ENCODE measurements at regions not wholly inside any gene's neighbourhood (a gene's known extent, or its start where the extent isn't known, plus 50 kb on each side); places are given as distances from the start of the nearest gene placed in this dataset.

GRCh38 chr11:129266536-129266935, 74.4 kb upstream of the ARHGAP32 start:
- H3K27ac ChIP-seq (ENCODE audit: low read depth, low read length, severe bottlenecking) = no peak overlapping the region
- WGBS, 2 experiments (ENCODE audit: insufficient coverage in 2 of 2) = 75 to 83% methylated on average over 1 to 2 of the region's 2 CpGs
- H3K4me1 ChIP-seq (ENCODE audit: control insufficient read depth, insufficient read depth, low read length, poor library complexity, severe bottlenecking) = peaks cover 2% of the 10 kb centered on the region
- H3K36me3 ChIP-seq (ENCODE audit: control insufficient read depth, insufficient read depth, low read length) = peaks cover 13% of the 10 kb centered on the region
- H3K4me3 ChIP-seq (ENCODE audit: extremely low read depth, insufficient read depth, low read length, poor library complexity, severe bottlenecking) = no peak overlapping the region
- no peaks in the 10 kb centered on the region for H3K9me3 ChIP-seq (ENCODE audit: control insufficient read depth, low read length)

DNA sequence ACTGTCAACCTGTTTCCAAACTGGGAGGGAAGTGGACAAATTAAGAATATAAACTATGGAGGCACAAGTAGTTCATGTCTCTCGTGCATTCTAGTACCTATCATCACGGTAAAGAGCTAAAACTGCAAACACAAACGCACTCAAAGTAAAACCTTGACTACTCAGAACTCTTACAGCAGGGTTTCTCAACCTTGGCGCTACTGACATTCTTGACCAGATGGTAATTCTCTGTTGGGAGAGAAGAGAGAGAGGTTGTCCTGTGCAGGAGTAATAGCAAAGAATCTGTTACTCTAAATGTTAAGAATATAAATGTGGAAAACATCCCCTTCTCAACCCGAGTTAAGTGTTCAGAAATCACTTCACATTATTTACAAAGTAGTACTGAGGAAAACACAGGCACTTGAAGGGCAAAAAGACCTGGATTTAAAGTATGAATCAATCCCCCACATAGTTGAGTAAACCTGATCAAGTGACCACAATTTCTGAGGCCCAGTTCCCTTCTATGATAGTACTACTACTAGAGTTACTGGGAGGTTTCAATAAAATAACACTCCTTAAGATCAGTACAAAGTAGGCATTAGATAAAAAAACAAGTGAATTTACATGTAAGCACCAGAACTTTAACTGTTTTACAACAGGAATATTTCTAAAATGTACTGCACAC, 73.1 kb upstream of the ARHGAP32 start:
- WGBS, 2 experiments (ENCODE audit: insufficient coverage in 2 of 2) = 90% methylated on average over 2 of the region's 5 CpGs; no CpG with 5 or more reads in 1 of the 2 experiments
- Histone ChIP-seq H3K36me3 (ENCODE audit: control insufficient read depth, insufficient read depth, low read length) (peaks cover 13% of the 10 kb centered on the region), H3K27ac (ENCODE audit: low read depth, low read length, severe bottlenecking) (no peak overlapping the region), H3K4me3 (ENCODE audit: extremely low read depth, insufficient read depth, low read length, poor library complexity, severe bottlenecking) (no peak overlapping the region), H3K4me1 (ENCODE audit: control insufficient read depth, insufficient read depth, low read length, poor library complexity, severe bottlenecking) (peaks cover 13% of the 10 kb centered on the region), H3K9me3 (ENCODE audit: control insufficient read depth, low read length) (no peaks in the 10 kb centered on the region)

- Histone ChIP-seq H3K36me3 (ENCODE audit: control insufficient read depth, insufficient read depth, low read length) (peaks cover 10% of the 10 kb centered on the region), H3K27ac (ENCODE audit: low read depth, low read length, severe bottlenecking) (no peak overlapping the region), H3K4me3 (ENCODE audit: extremely low read depth, insufficient read depth, low read length, poor library complexity, severe bottlenecking) (no peak overlapping the region), H3K9me3 (ENCODE audit: control insufficient read depth, low read length) (no peaks in the 10 kb centered on the region), H3K4me1 (ENCODE audit: control insufficient read depth, insufficient read depth, low read length, poor library complexity, severe bottlenecking) (peaks cover 18% of the 10 kb centered on the region)
- WGBS, 2 experiments (ENCODE audit: insufficient coverage in 2 of 2) = no CpG with 5 or more reads among the region's 2 CpGs
These were observed 72.0 kb upstream of the ARHGAP32 start for GRCh38 chr11:129264114-129264513.

DNA sequence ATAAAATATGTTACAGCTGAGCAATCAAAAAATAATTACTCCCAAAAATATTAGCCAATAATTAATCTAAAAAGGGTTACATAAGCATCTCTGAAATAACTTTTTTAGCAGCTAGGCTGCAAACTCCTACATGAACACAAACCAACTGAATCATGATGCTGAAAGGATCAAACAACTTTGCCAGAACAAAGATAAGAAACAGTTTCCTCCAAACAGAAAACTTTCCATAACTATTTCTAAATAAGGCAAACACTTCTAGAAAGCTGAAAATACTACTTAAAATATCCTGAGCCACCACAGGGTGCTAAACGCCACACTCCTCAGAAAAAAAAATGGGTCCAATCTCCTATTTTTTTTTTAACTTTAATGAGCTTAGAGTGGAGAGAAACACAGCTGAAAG, 68.6 kb upstream of the ARHGAP32 start:
- Histone ChIP-seq H3K36me3 (ENCODE audit: control insufficient read depth, insufficient read depth, low read length) (peaks cover 5% of the 10 kb centered on the region), H3K4me3 (ENCODE audit: extremely low read depth, insufficient read depth, low read length, poor library complexity, severe bottlenecking) (no peak overlapping the region), H3K27ac (ENCODE audit: low read depth, low read length, severe bottlenecking) (peak overlapping the region; percentile 68), H3K4me1 (ENCODE audit: control insufficient read depth, insufficient read depth, low read length, poor library complexity, severe bottlenecking) (peaks cover 18% of the 10 kb centered on the region), H3K9me3 (ENCODE audit: control insufficient read depth, low read length) (no peaks in the 10 kb centered on the region)
- no CpG with 5 or more reads among the region's 1 CpG for WGBS, 2 experiments (ENCODE audit: insufficient coverage in 2 of 2)

DNA sequence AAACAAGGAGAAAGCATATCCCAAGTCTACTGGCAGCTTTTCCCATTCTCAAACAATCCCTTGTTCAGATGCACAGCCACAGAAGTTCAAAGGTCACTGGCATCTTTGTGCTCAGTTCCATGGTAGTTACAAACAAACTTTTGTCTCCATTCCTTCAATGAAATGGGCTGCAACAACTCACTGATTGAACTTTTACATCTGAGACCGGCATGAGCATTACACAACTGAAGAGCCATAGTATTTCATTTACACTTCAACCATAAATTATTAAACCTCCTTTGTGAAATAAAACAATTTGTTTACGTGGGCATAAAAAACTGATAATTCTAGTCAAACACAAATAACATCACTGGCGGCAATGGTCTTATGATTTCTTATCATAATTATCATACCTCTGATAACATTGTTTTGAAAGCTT, 67.8 kb upstream of the ARHGAP32 start:
- H3K36me3 ChIP-seq (ENCODE audit: control insufficient read depth, insufficient read depth, low read length) = peaks cover 5% of the 10 kb centered on the region
- H3K9me3 ChIP-seq (ENCODE audit: control insufficient read depth, low read length) = no peaks in the 10 kb centered on the region
- peaks cover 18% of the 10 kb centered on the region for H3K4me1 ChIP-seq (ENCODE audit: control insufficient read depth, insufficient read depth, low read length, poor library complexity, severe bottlenecking)
- 54 to 71% methylated on average over 1 of the region's 3 CpGs for WGBS, 2 experiments (ENCODE audit: insufficient coverage in 2 of 2)
- H3K4me3 ChIP-seq (ENCODE audit: extremely low read depth, insufficient read depth, low read length, poor library complexity, severe bottlenecking) = no peak overlapping the region
- H3K27ac ChIP-seq (ENCODE audit: low read depth, low read length, severe bottlenecking) = peak overlapping the region; percentile 13

GRCh38 chr11:129258205-129258604, 66.1 kb upstream of the ARHGAP32 start:
- Histone ChIP-seq H3K4me1 (ENCODE audit: control insufficient read depth, insufficient read depth, low read length, poor library complexity, severe bottlenecking) (peaks cover 20% of the 10 kb centered on the region), H3K36me3 (ENCODE audit: control insufficient read depth, insufficient read depth, low read length) (no peaks in the 10 kb centered on the region), H3K4me3 (ENCODE audit: extremely low read depth, insufficient read depth, low read length, poor library complexity, severe bottlenecking) (no peak overlapping the region), H3K27ac (ENCODE audit: low read depth, low read length, severe bottlenecking) (no peak overlapping the region), H3K9me3 (ENCODE audit: control insufficient read depth, low read length) (no peaks in the 10 kb centered on the region)
- WGBS, 2 experiments (ENCODE audit: insufficient coverage in 2 of 2) = 71 to 83% methylated on average over 4 to 5 of the region's 5 CpGs

DNA sequence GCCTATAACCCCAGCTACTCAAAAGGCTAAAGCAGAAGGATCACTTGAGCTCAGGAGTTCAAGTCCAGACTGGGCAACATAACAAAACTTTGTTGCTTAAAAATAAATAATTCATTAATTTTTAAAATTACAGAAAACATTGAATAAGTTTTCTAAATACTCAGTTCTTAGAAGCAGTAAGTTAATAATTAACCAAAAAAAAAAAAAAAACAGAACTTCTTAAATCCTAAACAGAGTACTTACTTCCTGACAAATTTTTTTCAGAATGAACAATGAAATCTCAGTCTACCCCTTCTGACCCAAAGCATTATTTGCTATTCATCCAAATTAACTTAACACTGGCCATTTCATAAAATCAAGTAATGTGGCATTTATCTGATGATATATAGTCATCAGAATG, 65.4 kb upstream of the ARHGAP32 start:
- Histone ChIP-seq H3K27ac (ENCODE audit: low read depth, low read length, severe bottlenecking) (no peak overlapping the region), H3K4me3 (ENCODE audit: extremely low read depth, insufficient read depth, low read length, poor library complexity, severe bottlenecking) (no peak overlapping the region), H3K9me3 (ENCODE audit: control insufficient read depth, low read length) (no peaks in the 10 kb centered on the region), H3K36me3 (ENCODE audit: control insufficient read depth, insufficient read depth, low read length) (no peaks in the 10 kb centered on the region), H3K4me1 (ENCODE audit: control insufficient read depth, insufficient read depth, low read length, poor library complexity, severe bottlenecking) (peaks cover 25% of the 10 kb centered on the region)

DNA sequence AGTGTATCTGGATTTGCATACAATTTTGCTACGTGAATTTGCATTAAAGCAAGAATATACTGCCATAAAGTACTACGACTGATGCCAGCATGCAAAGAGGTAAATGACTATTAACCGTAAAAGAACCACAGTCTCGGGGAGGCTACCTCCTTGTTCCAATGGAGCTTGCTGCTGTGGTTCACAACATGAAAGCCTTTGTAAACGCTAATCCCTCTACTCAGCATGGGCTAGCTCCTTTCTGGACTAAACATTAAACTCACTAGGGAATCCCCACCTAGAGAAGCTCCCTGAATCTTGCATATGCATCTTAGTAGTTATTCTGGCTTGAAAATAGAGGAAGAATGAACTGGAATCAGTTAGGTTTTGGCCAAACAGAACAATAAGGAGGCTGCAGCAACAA, 60.5 kb upstream of the ARHGAP32 start:
- Histone ChIP-seq H3K4me1 (ENCODE audit: control insufficient read depth, insufficient read depth, low read length, poor library complexity, severe bottlenecking) (peaks cover 22% of the 10 kb centered on the region), H3K9me3 (ENCODE audit: control insufficient read depth, low read length) (no peaks in the 10 kb centered on the region), H3K27ac (ENCODE audit: low read depth, low read length, severe bottlenecking) (peak overlapping the region; percentile 33), H3K36me3 (ENCODE audit: control insufficient read depth, insufficient read depth, low read length) (no peaks in the 10 kb centered on the region), H3K4me3 (ENCODE audit: extremely low read depth, insufficient read depth, low read length, poor library complexity, severe bottlenecking) (no peak overlapping the region)
- 5 to 14% methylated on average over 3 to 4 of the region's 5 CpGs for WGBS, 2 experiments (ENCODE audit: insufficient coverage in 2 of 2)

- no CpG with 5 or more reads among the region's 3 CpGs for WGBS, 2 experiments (ENCODE audit: insufficient coverage in 2 of 2)
- Histone ChIP-seq H3K36me3 (ENCODE audit: control insufficient read depth, insufficient read depth, low read length) (no peaks in the 10 kb centered on the region), H3K27ac (ENCODE audit: low read depth, low read length, severe bottlenecking) (no peak overlapping the region), H3K4me1 (ENCODE audit: control insufficient read depth, insufficient read depth, low read length, poor library complexity, severe bottlenecking) (peaks cover 27% of the 10 kb centered on the region), H3K9me3 (ENCODE audit: control insufficient read depth, low read length) (no peaks in the 10 kb centered on the region), H3K4me3 (ENCODE audit: extremely low read depth, insufficient read depth, low read length, poor library complexity, severe bottlenecking) (no peak overlapping the region)
These were observed 58.9 kb upstream of the ARHGAP32 start for GRCh38 chr11:129251067-129251466.

- Histone ChIP-seq H3K9me3 (ENCODE audit: control insufficient read depth, low read length) (no peaks in the 10 kb centered on the region), H3K27ac (ENCODE audit: low read depth, low read length, severe bottlenecking) (no peak overlapping the region), H3K4me1 (ENCODE audit: control insufficient read depth, insufficient read depth, low read length, poor library complexity, severe bottlenecking) (peaks cover 27% of the 10 kb centered on the region), H3K4me3 (ENCODE audit: extremely low read depth, insufficient read depth, low read length, poor library complexity, severe bottlenecking) (no peak overlapping the region), H3K36me3 (ENCODE audit: control insufficient read depth, insufficient read depth, low read length) (no peaks in the 10 kb centered on the region)
- WGBS, 2 experiments (ENCODE audit: insufficient coverage in 2 of 2) = 100% methylated on average over 1 to 2 of the region's 2 CpGs
These were observed 57.8 kb upstream of the ARHGAP32 start for GRCh38 chr11:129249923-129250322.

DNA sequence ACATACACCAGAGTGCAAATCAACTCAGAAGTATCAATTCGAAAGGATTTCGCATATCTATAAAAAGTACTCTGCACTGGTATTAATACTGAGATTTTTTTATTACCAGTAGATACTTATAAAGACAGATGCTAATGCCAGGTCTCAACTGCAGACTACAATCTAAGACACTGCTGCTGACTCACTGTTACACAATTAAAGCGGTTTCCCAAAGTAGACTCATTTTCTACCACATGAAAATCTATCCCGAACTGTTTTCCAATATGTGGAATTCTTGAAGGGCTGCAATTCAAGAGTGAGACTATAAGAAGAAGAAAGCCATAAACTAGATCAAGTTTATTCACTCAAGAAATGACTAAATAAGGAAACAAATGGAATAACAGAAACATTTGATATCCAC, 57.2 kb upstream of the ARHGAP32 start:
- no peak overlapping the region for H3K4me3 ChIP-seq (ENCODE audit: extremely low read depth, insufficient read depth, low read length, poor library complexity, severe bottlenecking)
- H3K9me3 ChIP-seq (ENCODE audit: control insufficient read depth, low read length) = no peaks in the 10 kb centered on the region
- no peaks in the 10 kb centered on the region for H3K36me3 ChIP-seq (ENCODE audit: control insufficient read depth, insufficient read depth, low read length)
- peaks cover 27% of the 10 kb centered on the region for H3K4me1 ChIP-seq (ENCODE audit: control insufficient read depth, insufficient read depth, low read length, poor library complexity, severe bottlenecking)
- no CpG with 5 or more reads among the region's 4 CpGs for WGBS, 2 experiments (ENCODE audit: insufficient coverage in 2 of 2)
- H3K27ac ChIP-seq (ENCODE audit: low read depth, low read length, severe bottlenecking) = no peak overlapping the region
